GM04503 (cell line): ENCODE measurements at regions not wholly inside any gene's neighbourhood (a gene's known extent, or its start where the extent isn't known, plus 50 kb on each side); places are given as distances from the start of the nearest gene placed in this dataset.

ENCODE experiments used
- DNase-seq: peaks from one replicate; pipeline ENCODE4 v3.0.0-alpha.2; 2012; ENCODE audit warnings: low read depth

- no peak for DNase-seq
These were observed 660.7 kb downstream of the PTPRU start for GRCh38 chr1:29896791-29897714.

GRCh38 chr1:29896300-29896699 is 660.0 kb downstream of the PTPRU start:
- DNase-seq, result no peak

GRCh38 chr1:29895201-29895600 is 658.9 kb downstream of the PTPRU start:
- no peak for DNase-seq

GRCh38 chr1:29894311-29894710 is 658.0 kb downstream of the PTPRU start:
- no peak for DNase-seq

- no peak for DNase-seq
These were observed 657.5 kb downstream of the PTPRU start for GRCh38 chr1:29893806-29894205.

- no peak for DNase-seq
These were observed 656.9 kb downstream of the PTPRU start for GRCh38 chr1:29893046-29893723.

GRCh38 chr1:29892247-29892646 is 655.9 kb downstream of the PTPRU start:
- DNase-seq, result no peak

GRCh38 chr1:29890201-29890959 is 654.1 kb downstream of the PTPRU start:
- DNase-seq, result no peak

- no peak for DNase-seq
These were observed 653.5 kb downstream of the PTPRU start for GRCh38 chr1:29889776-29890175.

GRCh38 chr1:29884740-29885139 is 648.4 kb downstream of the PTPRU start:
- no peak for DNase-seq

- DNase-seq, result no peak
These were observed 647.7 kb downstream of the PTPRU start for GRCh38 chr1:29883986-29884385.

- no peak for DNase-seq
These were observed 647.1 kb downstream of the PTPRU start for GRCh38 chr1:29883411-29883832.

GRCh38 chr1:29880556-29880955 is 644.2 kb downstream of the PTPRU start:
- no peak for DNase-seq

GRCh38 chr1:29879217-29879616 is 642.9 kb downstream of the PTPRU start:
- no peak for DNase-seq

GRCh38 chr1:29878501-29878900 is 642.2 kb downstream of the PTPRU start:
- no peak for DNase-seq

- no peak for DNase-seq
These were observed 640.6 kb downstream of the PTPRU start for GRCh38 chr1:29876902-29877301.

GRCh38 chr1:29876441-29876840 is 640.1 kb downstream of the PTPRU start:
- DNase-seq, result no peak

- DNase-seq, result no peak
These were observed 639.3 kb downstream of the PTPRU start for GRCh38 chr1:29875557-29876028.

- no peak for DNase-seq
These were observed 634.3 kb downstream of the PTPRU start for GRCh38 chr1:29870621-29871020.

- no peak for DNase-seq
These were observed 633.5 kb downstream of the PTPRU start for GRCh38 chr1:29869802-29870201.

- no peak for DNase-seq
These were observed 632.6 kb downstream of the PTPRU start for GRCh38 chr1:29868944-29869343.

GRCh38 chr1:29868096-29868495 is 631.8 kb downstream of the PTPRU start:
- no peak for DNase-seq
